SK-N-MC (cell line): ENCODE measurements at regions not wholly inside any gene's neighbourhood (a gene's known extent, or its start where the extent isn't known, plus 50 kb on each side); places are given as distances from the start of the nearest gene placed in this dataset.

Experiments used
- DNase-seq: peaks from one replicate; pipeline ENCODE4 v3.0.0-alpha.2; 2011; ENCODE audit warnings: low read depth, low spot score
- H3K27ac ChIP-seq: fragments of 200-600 bp; sonication (generic); 2 replicates; pipeline ENCODE4 v1.5.1; 2016; ENCODE audit warnings: mixed run types
- H3K36me3 ChIP-seq: fragments of 200-600 bp; sonication (generic); 2 replicates; pipeline ENCODE4 v1.6.1; 2017; ENCODE audit warnings: antibody characterized with exemption, low read length, mixed read lengths; ENCODE audit not compliant: insufficient read depth
- H3K4me3 ChIP-seq: fragments of 200-600 bp; sonication (generic); 2 replicates; pipeline ENCODE4 v1.5.1; 2016
- H3K9ac ChIP-seq: fragments of 200-600 bp; sonication (generic); 2 replicates; pipeline ENCODE4 v1.8.0; 2017; ENCODE audit warnings: mixed run types, mixed read lengths; ENCODE audit not compliant: insufficient read length
- H3K9me3 ChIP-seq: fragments of 200-600 bp; sonication (generic); 2 replicates; pipeline ENCODE4 v1.6.1; 2017; ENCODE audit warnings: low read depth, mild to moderate bottlenecking, antibody characterized with exemption, low read length, moderate library complexity, mixed read lengths
- EZH2 ChIP-seq: fragments of 200-600 bp; sonication (generic); IDR thresholded peaks from one replicate; pipeline ENCODE4 v1.6.1; 2017; ENCODE audit warnings: antibody characterized with exemption
- FOXP2 ChIP-seq: optimal IDR thresholded peaks from 2 replicates; pipeline ENCODE3; 2011; ENCODE audit warnings: mild to moderate bottlenecking, moderate library complexity; ENCODE audit not compliant: insufficient read depth; ENCODE audit errors: extremely low read length, control extremely low read depth
- POLR2AphosphoS5 ChIP-seq: IDR thresholded peaks from 2 replicates; pipeline ENCODE4 v1.6.1; 2012; ENCODE audit warnings: mild to moderate bottlenecking, low read depth, low read length, borderline replicate concordance

- Histone ChIP-seq H3K36me3 (no peaks in the 10 kb centered on the region), H3K4me3 (no peak overlapping the region), H3K27ac (no peak overlapping the region), H3K9me3 (no peaks in the 10 kb centered on the region), H3K9ac (no peak overlapping the region)
- TF ChIP-seq EZH2 = no peak
- TF ChIP-seq FOXP2 = no peak
- TF ChIP-seq POLR2AphosphoS5 = no peak
- no peak for DNase-seq
Measured at GRCh38 chr13:31927219-31927653, 104.3 kb upstream of the FRY start.

GRCh38 chr13:31929031-31929770, 102.4 kb upstream of the FRY start:
- TF ChIP-seq EZH2 (no peak), POLR2AphosphoS5 (no peak), FOXP2 (no peak)
- no peak overlapping the region for H3K27ac ChIP-seq
- no peak overlapping the region for H3K9ac ChIP-seq
- H3K9me3 ChIP-seq = no peaks in the 10 kb centered on the region
- H3K4me3 ChIP-seq = no peak overlapping the region
- H3K36me3 ChIP-seq = no peaks in the 10 kb centered on the region
- DNase-seq = no peak

GRCh38 chr13:31930490-31930889, 101.1 kb upstream of the FRY start:
- no peaks in the 10 kb centered on the region for H3K9me3 ChIP-seq
- TF ChIP-seq FOXP2 (no peak), POLR2AphosphoS5 (no peak), EZH2 (no peak)
- no peak overlapping the region for H3K27ac ChIP-seq
- no peaks in the 10 kb centered on the region for H3K36me3 ChIP-seq
- DNase-seq = no peak
- H3K9ac ChIP-seq = no peak overlapping the region
- H3K4me3 ChIP-seq = no peak overlapping the region

GRCh38 chr13:31930901-31931522, 100.6 kb upstream of the FRY start:
- TF ChIP-seq POLR2AphosphoS5 = no peak
- TF ChIP-seq FOXP2 = no peak
- TF ChIP-seq EZH2 = no peak
- no peak overlapping the region for H3K9ac ChIP-seq

GRCh38 chr13:31937436-31937835, 94.1 kb upstream of the FRY start:
- no peaks in the 10 kb centered on the region for H3K9me3 ChIP-seq
- DNase-seq = no peak
- no peak for TF ChIP-seq FOXP2
- TF ChIP-seq POLR2AphosphoS5 = no peak
- TF ChIP-seq EZH2 = no peak
- no peak overlapping the region for H3K4me3 ChIP-seq
- no peak overlapping the region for H3K27ac ChIP-seq
- H3K36me3 ChIP-seq = no peaks in the 10 kb centered on the region
- no peak overlapping the region for H3K9ac ChIP-seq

More at GRCh38 chr13:31930901-31931522, 100.6 kb upstream of the FRY start:
- Histone ChIP-seq H3K9me3 (no peaks in the 10 kb centered on the region), H3K4me3 (no peak overlapping the region), H3K36me3 (no peaks in the 10 kb centered on the region), H3K27ac (no peak overlapping the region)
- no peak for DNase-seq

- Histone ChIP-seq H3K27ac (no peak overlapping the region), H3K4me3 (no peak overlapping the region), H3K9ac (no peak overlapping the region), H3K36me3 (no peaks in the 10 kb centered on the region), H3K9me3 (no peaks in the 10 kb centered on the region)
- DNase-seq = no peak
- TF ChIP-seq EZH2 = no peak
- TF ChIP-seq POLR2AphosphoS5 = no peak
- no peak for TF ChIP-seq FOXP2
Measured at GRCh38 chr13:31940076-31940475, 91.5 kb upstream of the FRY start.

GRCh38 chr13:31943591-31943990, 88.0 kb upstream of the FRY start:
- no peak overlapping the region for H3K9ac ChIP-seq
- TF ChIP-seq EZH2 (no peak), POLR2AphosphoS5 (no peak)
- no peaks in the 10 kb centered on the region for H3K9me3 ChIP-seq
- H3K4me3 ChIP-seq = no peak overlapping the region
- DNase-seq = no peak
- no peak overlapping the region for H3K27ac ChIP-seq
- no peaks in the 10 kb centered on the region for H3K36me3 ChIP-seq

- Histone ChIP-seq H3K9ac (no peak overlapping the region), H3K4me3 (no peak overlapping the region), H3K36me3 (no peaks in the 10 kb centered on the region), H3K9me3 (no peaks in the 10 kb centered on the region), H3K27ac (no peak overlapping the region)
- DNase-seq = no peak
- TF ChIP-seq FOXP2 = no peak
- TF ChIP-seq EZH2 = no peak
- TF ChIP-seq POLR2AphosphoS5 = no peak
Measured at GRCh38 chr13:31944262-31945160, 87.1 kb upstream of the FRY start.
